ENCODE measurements at regions not wholly inside any gene's neighbourhood (a gene's known extent, or its start where the extent isn't known, plus 50 kb on each side); places are given as distances from the start of the nearest gene placed in this dataset.
"Not testable (repeated sequence)": the region's sequence is repeated elsewhere in the genome, so short reads cannot be mapped to it uniquely, and the experiment has no call there.

- in situ Hi-C loops (cut with MboI; ENCODE audit: low pct_unique_long_range_greater_than_20kb in 2 of 9, low sequenced_read_pairs in 9 of 9, unreplicated experiment in 9 of 9): no loop called here
- Histone ChIP-seq H3K4me3 (no peak overlapping the region), H3K4me1 (replicated peaks in 1 of 2) (no peaks in the 10 kb centered on the region), H3K27ac (no peak overlapping the region)
- no peak for ATAC-seq (replicated peaks in 6 of 8)
- 83 to 100% (median 100%) methylated on average over 1 of the region's 1 CpG; no CpG with 5 or more reads in 2 of the 10 experiments for WGBS, 10 experiments
These were observed 594.7 kb downstream of the DIPK2A start for GRCh38 chr3:144566320-144566719.

DNA sequence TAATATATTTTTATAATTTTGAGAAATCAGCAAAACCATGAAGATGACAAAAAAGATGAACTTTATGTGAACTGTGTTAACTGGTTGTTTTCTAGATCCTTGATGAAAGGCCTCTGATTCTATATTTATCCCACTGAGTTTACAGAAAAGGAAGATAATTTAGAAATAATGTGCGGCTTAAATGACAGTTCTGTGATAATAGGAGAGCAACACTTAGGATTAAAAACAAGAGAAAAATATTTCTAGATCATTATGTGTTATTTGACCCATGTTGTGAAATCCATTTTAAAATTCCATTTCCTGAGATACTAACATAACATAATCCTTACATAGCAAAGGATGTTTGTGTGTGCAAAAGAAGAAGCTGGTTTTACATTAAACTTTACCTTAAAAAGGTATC is 598.0 kb downstream of the DIPK2A start:
- Histone ChIP-seq H3K27ac (no peak overlapping the region), H3K4me1 (replicated peaks in 1 of 2) (no peaks in the 10 kb centered on the region), H3K4me3 (no peak overlapping the region)
- ATAC-seq (replicated peaks in 6 of 8): no peak
- in situ Hi-C loops (cut with MboI; ENCODE audit: low pct_unique_long_range_greater_than_20kb in 2 of 9, low sequenced_read_pairs in 9 of 9, unreplicated experiment in 9 of 9): no loop called here
- WGBS, 10 experiments: 40 to 100% (median 91%) methylated on average over 1 of the region's 1 CpG; no CpG with 5 or more reads in 2 of the 10 experiments

DNA sequence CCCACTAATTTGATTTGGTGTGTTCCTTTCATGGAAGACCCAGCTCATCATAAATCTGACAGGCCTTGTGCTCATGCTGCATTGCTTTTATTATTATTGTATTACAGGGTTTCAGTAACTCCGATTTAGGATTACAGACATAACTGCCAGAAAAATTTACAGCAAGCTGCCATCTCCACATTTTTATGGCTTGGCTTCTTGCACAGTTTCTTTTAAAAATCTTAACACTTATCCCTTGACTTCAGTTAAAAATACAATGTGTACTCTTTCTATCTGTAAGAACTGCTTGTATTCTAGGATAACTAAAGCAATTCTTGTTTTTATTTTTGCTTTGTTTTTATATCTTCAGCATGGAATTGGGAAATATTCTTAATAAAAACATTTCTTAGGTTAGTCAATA is 612.2 kb downstream of the DIPK2A start:
- in situ Hi-C loops (cut with MboI; ENCODE audit: low pct_unique_long_range_greater_than_20kb in 2 of 9, low sequenced_read_pairs in 9 of 9, unreplicated experiment in 9 of 9): no loop called here

DNA sequence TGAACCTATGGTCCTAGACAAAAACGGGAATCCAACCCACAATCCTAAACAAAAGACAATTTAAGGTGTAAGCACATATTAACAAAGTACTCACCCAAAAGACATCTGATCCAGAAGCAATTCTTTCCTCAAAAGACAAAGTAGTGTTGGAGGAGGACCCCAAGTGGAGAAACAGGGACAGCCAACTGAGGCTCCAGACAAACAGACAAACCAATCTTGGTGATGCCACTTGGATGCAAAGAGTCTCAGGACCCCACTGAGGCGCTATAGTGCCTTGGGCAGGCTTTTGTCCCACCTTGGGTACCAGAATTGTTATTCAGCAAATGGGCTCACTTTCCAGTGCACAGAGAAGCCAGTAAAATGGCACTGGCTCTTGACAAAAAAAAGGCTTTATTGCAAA is 613.8 kb downstream of the DIPK2A start:
- ATAC-seq (replicated peaks in 6 of 8): no peak
- 88 to 100% (median 95%) methylated on average over 1 to 2 of the region's 2 CpGs; no CpG with 5 or more reads in 5 of the 10 experiments for WGBS, 10 experiments
- in situ Hi-C loops (cut with MboI; ENCODE audit: low pct_unique_long_range_greater_than_20kb in 2 of 9, low sequenced_read_pairs in 9 of 9, unreplicated experiment in 9 of 9): no loop called here

More for the DNA sequence above, 612.2 kb downstream of the DIPK2A start:
- Histone ChIP-seq H3K4me3 (no peak overlapping the region), H3K27ac (no peak overlapping the region), H3K4me1 (replicated peaks in 1 of 2) (no peaks in the 10 kb centered on the region)
- ATAC-seq (replicated peaks in 6 of 8): peak in 3 of 8 experiments; percentile 17 to 40 (median 28)
- WGBS, 10 experiments: 0 to 100% (median 70%) methylated on average over 1 of the region's 1 CpG

GRCh38 chr3:144585953-144586352 is 614.3 kb downstream of the DIPK2A start:
- in situ Hi-C loops (cut with MboI; ENCODE audit: low pct_unique_long_range_greater_than_20kb in 2 of 9, low sequenced_read_pairs in 9 of 9, unreplicated experiment in 9 of 9): no loop called here
- Histone ChIP-seq H3K4me3 (no peak overlapping the region), H3K4me1 (replicated peaks in 1 of 2) (peaks cover 0 to 6% of the 10 kb centered on the region in 2 donors), H3K27ac (no peak overlapping the region)
- WGBS, 10 experiments: 79 to 94% (median 89%) methylated on average over 1 to 6 of the region's 7 CpGs; no CpG with 5 or more reads in 1 of the 10 experiments
- ATAC-seq (replicated peaks in 6 of 8): no peak

More for the DNA sequence above, 613.8 kb downstream of the DIPK2A start:
- Histone ChIP-seq H3K4me3 (no peak overlapping the region), H3K4me1 (replicated peaks in 1 of 2) (peaks cover 0 to under 1% of the 10 kb centered on the region in 2 donors), H3K27ac (no peak overlapping the region)

DNA sequence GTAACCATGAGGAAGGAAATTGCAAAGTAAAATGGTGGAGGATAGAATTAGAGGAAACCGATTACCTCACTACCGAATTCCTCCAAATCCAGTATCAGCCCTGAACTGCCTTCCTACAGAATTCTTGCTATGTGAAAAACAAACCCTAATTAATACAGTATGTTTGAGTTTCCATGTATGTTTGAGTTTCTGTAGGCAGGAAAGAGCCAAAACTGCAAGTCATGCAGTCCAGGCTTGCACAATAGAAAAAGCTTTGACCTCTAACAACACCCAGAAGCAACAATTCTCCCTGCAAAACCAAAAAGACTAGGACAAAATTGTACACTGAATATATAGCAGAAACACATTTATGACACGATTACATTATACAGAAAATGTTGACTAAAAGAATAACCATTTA is 614.8 kb downstream of the DIPK2A start:
- Histone ChIP-seq H3K4me3 (no peak overlapping the region), H3K4me1 (replicated peaks in 1 of 2) (peaks cover 0 to 7% of the 10 kb centered on the region in 2 donors), H3K27ac (no peak overlapping the region)
- 0 to 100% (median 83%) methylated on average over 1 to 3 of the region's 3 CpGs; no CpG with 5 or more reads in 1 of the 10 experiments for WGBS, 10 experiments
- no peak for ATAC-seq (replicated peaks in 6 of 8)
- in situ Hi-C loops (cut with MboI; ENCODE audit: low pct_unique_long_range_greater_than_20kb in 2 of 9, low sequenced_read_pairs in 9 of 9, unreplicated experiment in 9 of 9): no loop called here

DNA sequence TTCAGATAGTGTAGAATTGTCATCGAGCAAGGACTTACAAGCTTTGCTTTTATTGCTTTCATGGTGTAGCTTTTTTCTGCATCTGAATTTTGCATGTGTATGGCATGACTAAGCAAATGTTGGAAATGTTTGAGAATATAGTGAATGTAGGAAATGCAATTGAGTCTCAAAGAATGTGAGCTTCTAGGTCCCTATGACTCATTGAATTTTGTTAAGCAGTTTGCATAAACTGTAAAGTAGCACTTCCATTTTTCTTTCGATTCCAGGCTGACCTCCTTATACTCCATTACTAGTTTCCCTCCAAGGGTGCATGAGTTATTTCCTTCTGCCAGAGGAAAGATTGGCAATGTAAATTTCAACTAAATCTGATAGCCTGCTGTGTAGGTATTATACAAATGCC is 619.2 kb downstream of the DIPK2A start:
- peaks cover 0 to 7% of the 10 kb centered on the region in 2 donors for H3K4me1 ChIP-seq (replicated peaks in 1 of 2)
- in situ Hi-C loops (cut with MboI; ENCODE audit: low pct_unique_long_range_greater_than_20kb in 2 of 9, low sequenced_read_pairs in 9 of 9, unreplicated experiment in 9 of 9): no loop called here
- WGBS, 10 experiments: 0 to 90% (median 14%) methylated on average over 1 to 2 of the region's 2 CpGs; no CpG with 5 or more reads in 1 of the 10 experiments
- peak; percentile 25 to 97 (median 72) for ATAC-seq (replicated peaks in 6 of 8)
- no peak overlapping the region for H3K4me3 ChIP-seq
- no peak overlapping the region for H3K27ac ChIP-seq

DNA sequence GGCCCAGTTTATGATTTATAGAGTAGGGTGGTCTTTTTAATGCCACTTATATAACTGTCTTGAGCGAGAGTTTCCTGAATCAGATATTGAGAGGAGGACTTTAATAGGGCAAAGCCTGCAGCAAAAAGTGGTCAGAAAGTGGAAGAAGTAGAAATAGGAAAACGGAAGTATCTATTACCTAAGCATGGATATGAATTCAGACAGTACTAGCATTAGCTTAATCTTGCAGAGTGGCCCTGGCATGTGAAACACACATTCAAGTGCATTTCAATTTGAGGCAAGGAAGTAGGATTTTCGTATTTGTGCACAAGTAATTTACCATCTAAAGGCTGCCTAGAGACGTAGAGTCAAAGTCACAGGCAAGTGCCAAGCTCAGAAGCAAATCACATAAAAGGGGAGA is 622.3 kb downstream of the DIPK2A start:
- no peak for ATAC-seq (replicated peaks in 6 of 8)
- Histone ChIP-seq H3K4me3 (no peak overlapping the region), H3K4me1 (replicated peaks in 1 of 2) (peaks cover 0 to 7% of the 10 kb centered on the region in 2 donors), H3K27ac (no peak overlapping the region)
- WGBS, 10 experiments: 40 to 95% (median 77%) methylated on average over 1 to 4 of the region's 4 CpGs; no CpG with 5 or more reads in 2 of the 10 experiments
- in situ Hi-C loops (cut with MboI; ENCODE audit: low pct_unique_long_range_greater_than_20kb in 2 of 9, low sequenced_read_pairs in 9 of 9, unreplicated experiment in 9 of 9): no loop called here

- H3K4me3 ChIP-seq; ATAC-seq (replicated peaks in 6 of 8); H3K4me1 ChIP-seq (replicated peaks in 1 of 2); in situ Hi-C loops (cut with MboI; ENCODE audit: low pct_unique_long_range_greater_than_20kb in 2 of 9, low sequenced_read_pairs in 9 of 9, unreplicated experiment in 9 of 9); H3K27ac ChIP-seq: not testable (repeated sequence)
- WGBS, 10 experiments: 0 to 90% (median 60%) methylated on average over 1 to 3 of the region's 7 CpGs; no CpG with 5 or more reads in 5 of the 10 experiments
These were observed 648.6 kb downstream of the DIPK2A start for GRCh38 chr3:144620236-144620635.

- no peak for ATAC-seq (replicated peaks in 6 of 8)
- Histone ChIP-seq H3K4me1 (replicated peaks in 1 of 2) (no peaks in the 10 kb centered on the region), H3K27ac (no peak overlapping the region), H3K4me3 (no peak overlapping the region)
- WGBS, 10 experiments: 41 to 100% (median 70%) methylated on average over 1 to 3 of the region's 3 CpGs; no CpG with 5 or more reads in 2 of the 10 experiments
- in situ Hi-C loops (cut with MboI; ENCODE audit: low pct_unique_long_range_greater_than_20kb in 2 of 9, low sequenced_read_pairs in 9 of 9, unreplicated experiment in 9 of 9): no loop called here
These were observed 651.2 kb downstream of the DIPK2A start for GRCh38 chr3:144622845-144623244.

DNA sequence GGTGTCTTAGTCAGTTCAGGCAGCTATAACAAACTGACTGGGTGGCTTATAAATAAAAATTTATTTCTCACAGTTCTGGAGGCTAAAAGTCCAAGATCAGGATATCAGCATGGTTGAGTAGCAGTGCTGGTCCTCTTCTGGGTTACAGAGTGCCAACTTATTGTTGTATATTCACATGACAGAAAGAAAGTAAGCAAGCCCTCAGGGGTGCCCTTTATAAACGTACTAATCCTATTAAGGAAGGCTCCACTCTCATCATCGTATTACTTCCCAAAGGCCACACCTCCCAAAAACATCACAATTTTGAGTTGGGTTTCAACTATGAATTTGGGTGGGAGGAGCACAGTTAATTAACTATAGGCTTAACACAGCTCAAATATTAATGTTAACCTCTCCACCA is 653.0 kb downstream of the DIPK2A start:
- no peak for ATAC-seq (replicated peaks in 6 of 8)
- Histone ChIP-seq H3K27ac (no peak overlapping the region), H3K4me1 (replicated peaks in 1 of 2) (no peaks in the 10 kb centered on the region), H3K4me3 (no peak overlapping the region)
- WGBS, 10 experiments: 19 to 100% (median 71%) methylated on average over 1 to 2 of the region's 2 CpGs; no CpG with 5 or more reads in 3 of the 10 experiments
- in situ Hi-C loops (cut with MboI; ENCODE audit: low pct_unique_long_range_greater_than_20kb in 2 of 9, low sequenced_read_pairs in 9 of 9, unreplicated experiment in 9 of 9): no loop called here

DNA sequence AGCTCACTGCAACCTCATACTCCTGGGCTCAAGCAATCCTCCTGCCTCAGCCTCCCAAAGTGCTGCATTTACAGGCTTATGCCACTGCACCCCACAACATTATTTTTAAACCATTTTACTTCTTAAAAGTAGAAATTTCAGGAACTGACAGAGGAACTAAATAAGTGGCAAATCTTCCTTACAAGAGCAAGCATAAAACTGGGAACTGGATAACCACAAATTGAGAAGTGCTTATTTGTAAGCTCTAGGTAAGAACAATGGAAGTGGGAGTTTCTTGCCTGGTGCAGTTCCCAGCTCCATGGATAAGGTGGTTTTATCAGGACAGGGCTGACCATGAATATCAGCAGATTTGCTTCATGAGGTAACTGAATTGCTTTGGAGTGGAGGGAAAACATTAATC is 655.2 kb downstream of the DIPK2A start:
- Histone ChIP-seq H3K4me3 (no peak overlapping the region), H3K4me1 (replicated peaks in 1 of 2) (no peaks in the 10 kb centered on the region), H3K27ac (no peak overlapping the region)
- no peak for ATAC-seq (replicated peaks in 6 of 8)
- in situ Hi-C loops (cut with MboI; ENCODE audit: low pct_unique_long_range_greater_than_20kb in 2 of 9, low sequenced_read_pairs in 9 of 9, unreplicated experiment in 9 of 9): no loop called here

DNA sequence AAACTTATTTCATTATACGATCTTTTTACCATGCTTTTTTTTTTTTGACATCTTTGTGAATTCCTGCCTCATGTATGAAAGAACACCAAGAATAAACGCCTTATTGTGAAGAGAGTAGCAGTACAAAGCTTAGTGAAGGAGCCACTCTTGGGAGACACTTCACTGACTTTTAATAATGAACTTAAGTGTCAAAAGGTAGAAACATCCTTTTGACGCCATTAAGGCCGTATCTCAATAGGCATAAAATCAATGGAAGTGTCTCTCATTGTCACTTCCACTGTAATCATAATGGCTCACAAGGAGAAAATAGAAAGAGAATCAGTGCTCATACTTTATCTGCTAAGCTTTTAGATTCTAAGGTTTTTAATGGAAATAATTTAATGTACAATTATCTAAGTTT is 657.8 kb downstream of the DIPK2A start:
- WGBS, 10 experiments: 64 to 92% (median 79%) methylated on average over 1 to 4 of the region's 4 CpGs
- H3K27ac ChIP-seq: no peak overlapping the region
- no peak overlapping the region for H3K4me3 ChIP-seq
- no peaks in the 10 kb centered on the region for H3K4me1 ChIP-seq (replicated peaks in 1 of 2)
- in situ Hi-C loops (cut with MboI; ENCODE audit: low pct_unique_long_range_greater_than_20kb in 2 of 9, low sequenced_read_pairs in 9 of 9, unreplicated experiment in 9 of 9): no loop called here
- no peak for ATAC-seq (replicated peaks in 6 of 8)

GRCh38 chr3:144636833-144637232 is 665.2 kb downstream of the DIPK2A start:
- Histone ChIP-seq H3K4me1 (replicated peaks in 1 of 2) (no peaks in the 10 kb centered on the region), H3K27ac (no peak overlapping the region), H3K4me3 (no peak overlapping the region)
- peak in 7 of 8 experiments; percentile 11 to 93 (median 47) for ATAC-seq (replicated peaks in 6 of 8)
- in situ Hi-C loops (cut with MboI; ENCODE audit: low pct_unique_long_range_greater_than_20kb in 2 of 9, low sequenced_read_pairs in 9 of 9, unreplicated experiment in 9 of 9): no loop called here
- 46 to 75% methylated on average over 2 of the region's 2 CpGs; no CpG with 5 or more reads in 8 of the 10 experiments for WGBS, 10 experiments

Measured in motor neuron (in vitro differentiated cells).